ENCODE measurements at regions not wholly inside any gene's neighbourhood (a gene's known extent, or its start where the extent isn't known, plus 50 kb on each side); places are given as distances from the start of the nearest gene placed in this dataset.

DNA sequence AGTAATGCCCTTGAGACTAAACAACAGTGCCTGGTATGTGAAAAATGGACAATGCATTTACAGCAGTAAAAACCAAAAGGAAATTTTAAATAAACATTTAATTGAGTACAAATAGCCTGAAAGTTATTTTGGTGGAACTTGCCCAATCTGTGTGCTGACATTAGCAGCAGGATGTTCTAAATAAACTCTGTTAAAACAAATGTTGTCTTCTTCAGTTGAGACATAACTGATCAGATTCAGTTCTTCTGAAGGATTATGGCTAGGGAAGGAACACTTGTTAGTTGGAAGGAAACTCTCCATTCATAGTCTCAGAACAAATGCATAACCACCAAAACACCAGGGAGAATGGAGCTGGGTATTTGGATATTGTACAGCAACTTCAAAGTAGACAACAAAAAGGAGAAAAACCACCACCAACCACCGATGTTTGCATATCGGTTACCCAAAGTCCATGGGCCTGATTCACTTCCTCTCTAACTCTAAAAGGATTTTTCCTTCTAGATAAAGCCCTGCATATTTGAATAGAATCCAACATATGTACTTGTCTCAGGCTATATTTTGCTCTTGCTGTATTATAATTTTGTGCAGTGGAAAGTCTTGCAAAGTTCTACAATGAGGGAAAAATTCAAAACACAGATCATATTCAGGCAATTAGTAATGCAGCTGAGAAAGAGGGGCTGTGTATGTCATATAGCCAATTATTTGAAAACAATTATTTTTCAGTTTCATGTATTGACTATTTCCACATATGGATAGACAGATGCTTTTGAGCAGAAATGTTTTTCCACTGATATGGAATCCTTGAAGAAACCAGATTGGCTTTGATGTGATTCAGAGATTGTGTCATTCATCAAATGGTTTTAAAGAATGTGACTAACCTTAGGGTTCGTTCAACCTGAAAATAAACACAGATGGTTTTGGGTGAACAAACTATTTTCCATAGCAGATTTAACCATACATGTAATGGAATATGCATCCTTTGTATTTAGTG, 152.2 kb upstream of the BMP4 start:
- peaks cover 4 to 5% of the 10 kb centered on the region in 2 donors for H3K9me3 Mint-ChIP-seq
- no peaks in the 10 kb centered on the region for H3K4me1 Mint-ChIP-seq
- no peak overlapping the region for H3K27ac Mint-ChIP-seq
- H3K4me3 ChIP-seq (ENCODE audit: low read length), result no peak overlapping the region
- ATAC-seq, result no peak
- no peaks in the 10 kb centered on the region for H3K9me3 ChIP-seq (ENCODE audit: control insufficient read depth, insufficient read depth, low read length)
- no peak for DNase-seq
- H3K4me3 Mint-ChIP-seq, result no peak overlapping the region
- no peaks in the 10 kb centered on the region for H3K36me3 Mint-ChIP-seq
- no peaks in the 10 kb centered on the region for H3K27me3 ChIP-seq (ENCODE audit: control insufficient read depth, insufficient read depth, low read length)
- H3K27ac ChIP-seq (ENCODE audit: low read length), result no peak overlapping the region
- no peaks in the 10 kb centered on the region for H3K4me1 ChIP-seq (ENCODE audit: control insufficient read depth, insufficient read depth, low read length)
- no peaks in the 10 kb centered on the region for H3K27me3 Mint-ChIP-seq (ENCODE audit: low read depth in 2 of 2)
- WGBS (ENCODE audit: insufficient coverage), result no CpG with 5 or more reads among the region's 3 CpGs
- no peaks in the 10 kb centered on the region for H3K36me3 ChIP-seq (ENCODE audit: control insufficient read depth, insufficient read depth, low read length)
- TF ChIP-seq, protein P1, sequence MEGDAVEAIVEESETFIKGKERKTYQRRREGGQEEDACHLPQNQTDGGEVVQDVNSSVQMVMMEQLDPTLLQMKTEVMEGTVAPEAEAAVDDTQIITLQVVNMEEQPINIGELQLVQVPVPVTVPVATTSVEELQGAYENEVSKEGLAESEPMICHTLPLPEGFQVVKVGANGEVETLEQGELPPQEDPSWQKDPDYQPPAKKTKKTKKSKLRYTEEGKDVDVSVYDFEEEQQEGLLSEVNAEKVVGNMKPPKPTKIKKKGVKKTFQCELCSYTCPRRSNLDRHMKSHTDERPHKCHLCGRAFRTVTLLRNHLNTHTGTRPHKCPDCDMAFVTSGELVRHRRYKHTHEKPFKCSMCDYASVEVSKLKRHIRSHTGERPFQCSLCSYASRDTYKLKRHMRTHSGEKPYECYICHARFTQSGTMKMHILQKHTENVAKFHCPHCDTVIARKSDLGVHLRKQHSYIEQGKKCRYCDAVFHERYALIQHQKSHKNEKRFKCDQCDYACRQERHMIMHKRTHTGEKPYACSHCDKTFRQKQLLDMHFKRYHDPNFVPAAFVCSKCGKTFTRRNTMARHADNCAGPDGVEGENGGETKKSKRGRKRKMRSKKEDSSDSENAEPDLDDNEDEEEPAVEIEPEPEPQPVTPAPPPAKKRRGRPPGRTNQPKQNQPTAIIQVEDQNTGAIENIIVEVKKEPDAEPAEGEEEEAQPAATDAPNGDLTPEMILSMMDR (IDR thresholded peaks at IDR 0.05), result no peak
- intact Hi-C loops (cut with micrococcal nuclease), result no loop called here

DNA sequence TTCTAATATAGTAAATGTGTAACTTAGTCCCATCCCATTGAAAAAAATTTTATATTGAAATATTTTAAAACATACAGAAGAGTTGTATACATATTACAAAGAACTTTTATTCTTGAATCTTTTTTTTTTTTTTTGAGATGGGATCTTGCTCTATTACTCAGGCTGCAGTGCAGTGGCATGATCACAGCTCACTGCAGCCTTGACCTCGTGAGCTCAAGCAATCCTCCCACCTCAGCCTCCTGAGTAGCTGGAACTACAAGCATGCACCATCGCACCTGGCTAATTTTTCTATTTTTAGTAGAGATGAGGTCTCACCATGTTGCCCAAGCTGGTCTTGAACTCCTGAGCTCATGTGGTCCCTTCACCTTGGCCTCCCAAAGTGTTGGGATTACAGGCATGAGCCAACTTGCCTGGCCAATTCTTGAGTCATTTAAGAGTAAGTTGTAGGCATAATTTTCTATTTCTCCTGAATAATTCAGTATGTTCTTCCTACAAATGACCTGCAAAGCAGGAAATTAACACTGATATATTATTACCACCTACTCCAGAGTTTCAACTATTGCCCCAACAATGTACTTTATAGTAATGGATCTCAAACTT, 153.0 kb upstream of the BMP4 start:
- intact Hi-C loops (cut with micrococcal nuclease), result no loop called here
- H3K27ac Mint-ChIP-seq, result no peak overlapping the region
- no peaks in the 10 kb centered on the region for H3K27me3 Mint-ChIP-seq (ENCODE audit: low read depth in 2 of 2)

DNA sequence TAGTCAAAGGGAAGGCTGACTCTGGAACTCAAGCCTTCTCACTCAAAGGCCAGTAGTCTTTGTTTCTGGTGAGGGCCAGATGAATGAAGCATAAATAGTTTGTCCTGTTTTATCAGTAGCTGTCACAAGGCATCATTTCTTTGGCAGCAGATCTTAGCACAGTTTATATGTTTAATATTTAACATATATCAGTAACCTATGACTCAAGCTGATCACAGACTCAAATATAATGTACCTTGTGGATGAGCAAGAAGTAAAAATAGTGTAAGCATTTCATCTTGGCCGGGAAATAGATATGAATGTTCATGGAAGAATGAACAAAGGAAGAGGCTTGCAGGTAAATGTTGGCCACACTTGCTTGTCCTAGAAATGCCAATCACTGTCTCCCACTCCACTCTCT, 158.3 kb upstream of the BMP4 start:
- H3K4me1 ChIP-seq (ENCODE audit: control insufficient read depth, insufficient read depth, low read length), result no peaks in the 10 kb centered on the region
- no peaks in the 10 kb centered on the region for H3K27me3 Mint-ChIP-seq (ENCODE audit: low read depth in 2 of 2)
- H3K27ac ChIP-seq (ENCODE audit: low read length), result no peak overlapping the region
- TF ChIP-seq, protein P1 (IDR thresholded peaks at IDR 0.05), result no peak
- H3K36me3 ChIP-seq (ENCODE audit: control insufficient read depth, insufficient read depth, low read length), result no peaks in the 10 kb centered on the region
- 75% methylated on average over 1 of the region's 1 CpG for WGBS (ENCODE audit: insufficient coverage)
- no peaks in the 10 kb centered on the region for H3K4me1 Mint-ChIP-seq
- H3K4me3 ChIP-seq (ENCODE audit: low read length), result no peak overlapping the region
- intact Hi-C loops (cut with micrococcal nuclease), result no loop called here
- H3K27me3 ChIP-seq (ENCODE audit: control insufficient read depth, insufficient read depth, low read length), result no peaks in the 10 kb centered on the region
- ATAC-seq (no peak), DNase-seq (no peak)
- no peaks in the 10 kb centered on the region for H3K36me3 Mint-ChIP-seq
- no peak overlapping the region for H3K4me3 Mint-ChIP-seq
- peaks cover 4 to 8% of the 10 kb centered on the region in 2 donors for H3K9me3 Mint-ChIP-seq
- no peak overlapping the region for H3K27ac Mint-ChIP-seq
- H3K9me3 ChIP-seq (ENCODE audit: control insufficient read depth, insufficient read depth, low read length), result no peaks in the 10 kb centered on the region

More for the DNA sequence above, 153.0 kb upstream of the BMP4 start:
- Histone ChIP-seq H3K36me3 (ENCODE audit: control insufficient read depth, insufficient read depth, low read length) (no peaks in the 10 kb centered on the region), H3K4me1 (ENCODE audit: control insufficient read depth, insufficient read depth, low read length) (no peaks in the 10 kb centered on the region), H3K9me3 (ENCODE audit: control insufficient read depth, insufficient read depth, low read length) (no peaks in the 10 kb centered on the region), H3K27me3 (ENCODE audit: control insufficient read depth, insufficient read depth, low read length) (no peaks in the 10 kb centered on the region), H3K4me3 (ENCODE audit: low read length) (no peak overlapping the region), H3K27ac (ENCODE audit: low read length) (no peak overlapping the region)
- no peaks in the 10 kb centered on the region for H3K4me1 Mint-ChIP-seq
- no peak overlapping the region for H3K4me3 Mint-ChIP-seq
- no peaks in the 10 kb centered on the region for H3K36me3 Mint-ChIP-seq
- 72% methylated on average over 2 of the region's 2 CpGs for WGBS (ENCODE audit: insufficient coverage)
- TF ChIP-seq, protein P1 (IDR thresholded peaks at IDR 0.05), result no peak
- no peak for ATAC-seq
- H3K9me3 Mint-ChIP-seq, result peaks cover 4 to 5% of the 10 kb centered on the region in 2 donors
- DNase-seq, result no peak
